Kidney (tissue), 10 donors: ENCODE measurements at regions not wholly inside any gene's neighbourhood (a gene's known extent, or its start where the extent isn't known, plus 50 kb on each side); places are given as distances from the start of the nearest gene placed in this dataset.
"Not testable (repeated sequence)": the region's sequence is repeated elsewhere in the genome, so short reads cannot be mapped to it uniquely, and the experiment has no call there.

Experiments
- DNase-seq, 5 donors: peaks; one replicate each; pipeline ENCODE4 v3.0.0-alpha.2; 2013 to 2020
- FAIRE-seq: peaks from 2 replicates; lab custom pipeline; 2012; peaks lifted over from hg19 to GRCh38; lab: Jason Lieb, UNC
- H3K27ac ChIP-seq, 2 donors: one replicate each; pipeline ENCODE4 v1.7.0; 2013; ENCODE audit warnings: low read depth in 2 of 2, low read length in 2 of 2, inconsistent platforms in 1 of 2
- H3K27me3 ChIP-seq: one replicate; pipeline ENCODE4 v1.7.1; 2013; ENCODE audit warnings: low read length, inconsistent platforms; ENCODE audit not compliant: control insufficient read depth, insufficient read depth
- H3K36me3 ChIP-seq, 3 donors: one replicate each; pipeline versions ENCODE4 v1.7.0 to v1.7.1; 2013; ENCODE audit warnings: low read length in 3 of 3, control low read depth in 1 of 3, inconsistent platforms in 1 of 3; ENCODE audit not compliant: insufficient read depth in 3 of 3, control insufficient read depth in 2 of 3
- H3K4me1 ChIP-seq, 3 donors: one replicate each; pipeline versions ENCODE4 v1.7.0 to v1.7.1; 2013; ENCODE audit warnings: low read length in 3 of 3, inconsistent platforms in 1 of 3, low read depth in 1 of 3; ENCODE audit not compliant: control insufficient read depth in 2 of 3, insufficient read depth in 2 of 3
- H3K4me3 ChIP-seq, 3 donors: one replicate each; pipeline versions ENCODE4 v1.7.0 to v1.8.1; 2013; ENCODE audit warnings: low read length in 3 of 3, control low read depth in 1 of 3, inconsistent platforms in 1 of 3
- H3K9ac ChIP-seq, 3 donors: one replicate each; pipeline versions ENCODE4 v1.7.0 to v1.7.1; 2013; ENCODE audit warnings: low read length in 3 of 3, control low read depth in 1 of 3, inconsistent platforms in 1 of 3
- H3K9me3 ChIP-seq, 3 donors: one replicate each; pipeline versions ENCODE4 v1.7.0 to v1.7.1; 2013; ENCODE audit warnings: low read length in 3 of 3, control low read depth in 1 of 3, inconsistent platforms in 1 of 3; ENCODE audit not compliant: control insufficient read depth in 2 of 3, insufficient read depth in 1 of 3
- intact Hi-C: fragments of 100-400 bp; cut with DNase I; formaldehyde crosslinking; loops from one replicate; pipeline ENCODE4 v1.11.1; 2022
- donor health status: control.
- donor health status: control.
- donor health status: DM: yes; HTN: yes; CAD: no.
- donor health status: Normal renal cell carcinoma (clear cell type).

DNA sequence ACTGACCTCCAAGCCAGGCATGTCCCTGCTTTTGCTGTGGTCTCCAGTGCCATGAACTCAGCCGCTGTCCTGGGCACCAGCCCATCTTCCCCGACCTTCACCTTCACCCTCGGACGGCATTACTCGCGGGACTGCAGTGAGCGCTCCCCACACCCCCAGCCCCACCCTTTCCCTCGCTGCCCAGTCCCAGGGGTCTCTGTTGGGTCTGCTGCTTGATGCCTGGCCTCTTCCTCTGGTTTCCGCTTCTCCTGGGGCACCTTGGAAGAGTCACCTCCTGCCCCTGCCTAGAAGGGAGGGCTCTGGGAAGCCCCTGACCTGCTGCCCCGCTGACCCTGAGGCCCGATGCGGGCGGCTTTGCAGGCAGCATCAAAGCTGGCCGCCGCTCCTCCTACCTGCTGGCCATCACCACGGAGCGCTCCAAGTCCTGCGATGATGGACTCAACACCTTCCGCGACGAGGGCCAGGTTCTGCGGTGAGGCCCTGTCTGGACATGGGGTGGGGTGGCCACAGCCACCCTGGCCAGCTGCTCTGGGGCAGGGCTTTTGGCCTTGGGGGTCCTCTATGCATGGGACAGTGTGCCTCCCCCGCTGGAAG, 102.3 kb downstream of the ZNF267 start:
- H3K4me1 ChIP-seq, H3K36me3 ChIP-seq, DNase-seq, H3K4me3 ChIP-seq, H3K27ac ChIP-seq, FAIRE-seq, H3K9me3 ChIP-seq, intact Hi-C loops, H3K27me3 ChIP-seq, H3K9ac ChIP-seq: not testable (repeated sequence)

DNA sequence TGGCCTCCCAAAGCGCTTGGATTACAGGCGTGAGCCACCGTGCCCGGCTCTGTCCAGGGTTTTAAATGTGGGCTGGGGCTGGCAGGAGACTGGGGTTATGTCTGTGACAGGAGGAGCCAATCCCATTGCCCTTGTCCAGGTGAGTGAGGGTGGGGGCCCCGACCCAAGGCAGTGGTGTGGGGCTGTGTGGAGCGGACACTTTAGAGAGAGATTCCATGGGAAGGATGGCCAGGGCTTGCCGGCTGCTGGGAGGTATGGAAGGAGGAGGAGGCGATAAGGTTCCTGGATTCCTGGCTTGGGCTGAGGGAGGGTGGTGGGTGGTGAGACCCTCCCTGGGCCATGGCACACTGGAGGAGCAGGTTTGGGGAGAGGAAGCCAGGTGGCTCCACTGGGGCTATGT, 104.9 kb downstream of the ZNF267 start:
- H3K27ac ChIP-seq, H3K36me3 ChIP-seq, H3K4me1 ChIP-seq, H3K9me3 ChIP-seq, H3K4me3 ChIP-seq, H3K9ac ChIP-seq, DNase-seq, H3K27me3 ChIP-seq, intact Hi-C loops, FAIRE-seq: not testable (repeated sequence)

DNA sequence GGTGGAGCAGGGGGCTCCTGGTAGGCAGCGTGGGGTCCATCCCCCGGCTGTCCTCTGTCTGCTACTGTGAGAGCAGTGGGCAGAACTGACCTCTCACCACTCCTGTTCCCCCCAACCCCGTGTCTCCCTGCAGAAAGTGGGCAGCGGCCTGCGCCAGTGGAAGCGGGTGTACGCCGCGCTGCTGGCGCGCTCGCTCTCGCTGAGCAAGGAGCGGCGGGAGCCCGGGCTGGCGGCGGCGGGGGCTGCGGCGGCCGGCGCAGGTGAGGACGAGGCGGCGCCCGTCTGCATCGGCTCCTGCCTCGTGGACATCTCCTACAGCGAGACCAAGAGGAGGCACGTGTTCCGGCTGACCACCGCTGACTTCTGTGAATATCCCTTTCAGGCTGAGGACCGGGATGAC, 108.1 kb downstream of the ZNF267 start:
- DNase-seq, intact Hi-C loops, H3K27ac ChIP-seq, H3K27me3 ChIP-seq, FAIRE-seq, H3K4me3 ChIP-seq, H3K4me1 ChIP-seq, H3K9me3 ChIP-seq, H3K9ac ChIP-seq, H3K36me3 ChIP-seq: not testable (repeated sequence)

DNA sequence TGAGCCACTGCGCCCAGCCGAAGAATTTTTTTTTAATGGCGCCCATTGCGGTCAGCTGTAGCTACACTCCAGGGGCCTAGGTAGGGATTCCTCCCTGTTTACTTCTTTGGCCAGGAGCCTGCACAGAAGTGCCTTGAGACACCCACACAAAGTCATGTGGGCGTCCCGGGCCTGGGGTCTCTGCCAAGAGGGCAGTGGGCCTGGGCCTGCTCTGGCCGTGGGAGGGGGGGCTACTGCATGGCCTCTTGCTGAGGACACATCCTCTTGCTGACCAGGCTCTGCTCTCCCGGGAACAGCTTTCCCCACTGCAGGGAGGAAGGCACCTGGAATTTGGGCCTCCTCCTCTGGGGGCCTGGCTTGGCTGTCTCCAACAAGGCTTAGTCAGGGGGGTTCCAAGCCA, 109.4 kb downstream of the ZNF267 start:
- intact Hi-C loops, FAIRE-seq, DNase-seq: not testable (repeated sequence)

DNA sequence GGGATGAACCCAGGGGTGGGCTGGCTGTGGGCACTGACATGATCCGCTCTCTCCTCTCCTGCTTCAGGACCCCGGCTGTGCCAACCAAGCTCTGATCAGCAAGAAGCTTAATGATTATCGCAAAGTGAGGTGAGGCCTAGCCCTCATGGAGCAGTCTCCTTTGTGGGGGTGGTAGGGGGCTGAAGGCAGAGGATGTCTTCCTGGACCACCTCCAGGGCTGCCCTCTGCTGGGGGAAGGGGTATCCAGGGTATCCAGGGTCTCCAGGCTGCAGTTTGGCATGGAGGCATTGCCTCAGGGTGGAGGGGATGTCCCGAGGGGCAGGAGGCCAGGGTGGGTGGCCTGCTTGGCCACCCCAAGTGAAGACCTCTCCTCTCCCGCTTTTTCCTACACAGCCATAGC, 110.1 kb downstream of the ZNF267 start:
- FAIRE-seq, H3K4me3 ChIP-seq, H3K36me3 ChIP-seq, H3K27me3 ChIP-seq, H3K9ac ChIP-seq, intact Hi-C loops, DNase-seq, H3K9me3 ChIP-seq, H3K27ac ChIP-seq, H3K4me1 ChIP-seq: not testable (repeated sequence)

More for the DNA sequence above, 109.4 kb downstream of the ZNF267 start:
- not testable (repeated sequence) for H3K27ac ChIP-seq, H3K4me3 ChIP-seq, H3K4me1 ChIP-seq, H3K9ac ChIP-seq, H3K27me3 ChIP-seq, H3K9me3 ChIP-seq, H3K36me3 ChIP-seq

DNA sequence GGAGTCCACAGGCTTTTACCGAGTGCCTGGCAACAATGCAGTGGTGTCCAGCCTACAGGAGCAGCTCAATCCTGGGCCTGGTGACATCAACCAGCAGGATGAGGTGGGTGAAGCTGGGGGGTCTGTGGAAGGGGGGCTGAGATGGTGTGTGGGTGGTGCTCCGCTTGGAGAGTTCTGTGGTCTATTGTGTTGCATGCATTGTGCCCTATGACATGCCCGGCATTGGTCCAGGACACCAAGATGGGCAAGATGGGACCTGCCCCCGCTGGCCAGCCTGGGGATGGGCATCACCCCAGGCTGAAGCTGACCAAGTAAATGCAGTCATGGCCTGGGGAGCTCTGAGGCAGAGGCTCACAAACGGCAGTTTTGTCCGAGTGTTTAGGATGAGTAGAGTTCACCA, 113.3 kb downstream of the ZNF267 start:
- H3K9ac ChIP-seq, DNase-seq, H3K36me3 ChIP-seq, H3K27me3 ChIP-seq, H3K4me3 ChIP-seq, H3K27ac ChIP-seq, H3K9me3 ChIP-seq, intact Hi-C loops, H3K4me1 ChIP-seq, FAIRE-seq: not testable (repeated sequence)

DNA sequence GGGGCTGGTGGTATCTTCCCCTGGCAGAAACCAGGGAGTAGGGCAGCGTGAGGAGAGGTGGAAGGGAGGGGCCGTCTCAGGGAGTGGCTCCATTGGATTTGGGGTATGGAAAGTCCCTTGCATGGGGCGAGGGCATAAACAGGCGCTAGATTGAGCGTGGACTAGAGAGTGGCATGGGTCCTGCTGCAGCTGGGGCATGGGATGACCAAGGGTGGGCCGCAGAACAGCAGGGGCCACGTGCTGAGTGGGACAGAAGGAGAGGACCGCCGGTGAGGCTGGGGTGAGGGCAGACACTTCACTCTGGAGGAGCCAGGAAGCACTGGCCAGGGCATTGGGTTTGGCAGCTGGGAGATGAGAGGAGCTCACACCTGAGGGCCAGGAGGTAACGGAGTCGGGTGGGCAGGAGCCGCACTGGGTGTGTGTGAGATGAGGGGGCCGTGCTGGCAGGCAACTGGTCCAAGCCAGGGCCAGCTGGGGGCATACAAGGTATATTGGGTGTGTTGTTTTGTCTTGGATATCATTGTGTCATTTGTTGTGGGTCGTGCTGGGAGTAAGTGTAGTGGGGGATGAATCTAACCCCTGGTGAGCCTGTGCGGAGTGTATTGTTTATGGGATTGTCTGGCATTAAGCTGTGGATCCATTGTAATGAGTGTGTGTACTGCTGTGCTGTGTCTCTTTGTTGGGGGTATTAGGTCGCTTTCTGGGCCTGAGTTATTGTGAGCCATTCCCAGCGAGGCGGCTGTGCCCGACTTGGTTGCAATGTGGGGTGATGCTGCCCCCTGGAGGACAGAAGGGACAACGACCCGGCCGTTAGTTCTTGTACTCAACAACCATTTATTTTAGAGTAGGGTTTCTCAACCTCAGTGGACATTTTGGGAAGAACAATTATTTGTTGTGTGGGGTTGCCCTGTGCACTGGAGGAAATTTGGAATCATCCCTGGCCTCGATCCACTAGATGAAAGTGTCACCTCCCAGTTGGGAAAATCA, 115.3 kb downstream of the ZNF267 start:
- H3K36me3 ChIP-seq, DNase-seq, H3K4me3 ChIP-seq, H3K4me1 ChIP-seq, H3K9me3 ChIP-seq, H3K27me3 ChIP-seq, intact Hi-C loops, H3K9ac ChIP-seq, H3K27ac ChIP-seq, FAIRE-seq: not testable (repeated sequence)

DNA sequence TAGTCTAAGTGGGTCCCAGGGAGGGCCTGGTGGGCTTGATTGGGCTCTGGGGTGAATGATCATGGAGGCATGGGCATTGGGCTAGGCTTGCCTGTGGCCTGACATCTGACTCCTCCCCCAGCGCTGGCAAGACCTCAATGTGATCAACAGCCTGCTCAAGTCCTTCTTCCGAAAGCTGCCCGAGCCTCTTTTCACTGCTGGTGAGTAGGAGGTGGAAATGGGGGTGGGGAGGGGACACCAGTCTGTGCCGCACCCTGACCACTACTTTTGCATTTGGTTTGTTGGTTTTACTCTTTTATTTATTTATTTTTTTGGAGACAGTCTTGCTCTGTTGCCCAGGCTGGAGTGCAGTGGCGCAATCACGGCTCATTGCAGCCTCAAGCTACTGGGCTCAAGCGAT, 116.7 kb downstream of the ZNF267 start:
- H3K27ac ChIP-seq, H3K9me3 ChIP-seq, FAIRE-seq, H3K4me3 ChIP-seq, intact Hi-C loops, H3K36me3 ChIP-seq, DNase-seq, H3K27me3 ChIP-seq, H3K4me1 ChIP-seq, H3K9ac ChIP-seq: not testable (repeated sequence)
